Heart left ventricle (tissue), 16 donors: ENCODE measurements at regions not wholly inside any gene's neighbourhood (a gene's known extent, or its start where the extent isn't known, plus 50 kb on each side); places are given as distances from the start of the nearest gene placed in this dataset.

Experiments
- ATAC-seq, 4 donors: fragments of 200-7000 bp; cut with Tn5 transposase; one replicate each; pipeline ENCODE4 v1.9.1; 2020 to 2022; ENCODE audit warnings: moderate library complexity in 4 of 4, mild to moderate bottlenecking in 3 of 4, moderate number of reproducible peaks in 1 of 4
- DNase-seq, 5 donors: peaks; one replicate each; pipeline ENCODE4 v3.0.0-alpha.2; 2020
- H3K27ac ChIP-seq, 12 donors: fragments of 200-600 bp; sonication (generic) in 4 of 12; one replicate each; pipeline versions ENCODE4 v1.5.0 to v1.8.0; 2016 to 2022; ENCODE audit warnings: mild to moderate bottlenecking in 2 of 12
- H3K27me3 ChIP-seq, 9 donors: fragments of 200-600 bp; sonication (generic) in 2 of 9; one replicate each; pipeline versions ENCODE4 v1.5.1 to v1.8.0; 2016 to 2022; ENCODE audit warnings: mild to moderate bottlenecking in 3 of 9
- H3K36me3 ChIP-seq, 9 donors: fragments of 200-600 bp; sonication (generic) in 2 of 9; one replicate each; pipeline versions ENCODE4 v1.5.0 to v1.8.0; 2018 to 2022; ENCODE audit warnings: mild to moderate bottlenecking in 2 of 9
- H3K4me1 ChIP-seq, 12 donors: fragments of 200-600 bp; sonication (generic) in 4 of 12; one replicate each; pipeline versions ENCODE4 v1.5.0 to v1.8.0; 2016 to 2022; ENCODE audit warnings: mild to moderate bottlenecking in 3 of 12
- H3K4me3 ChIP-seq, 12 donors: fragments of 200-600 bp; sonication (generic) in 4 of 12; one replicate each; pipeline versions ENCODE4 v1.5.0 to v1.8.0; 2017 to 2022; ENCODE audit warnings: mild to moderate bottlenecking in 9 of 12, moderate library complexity in 4 of 12
- H3K9me3 ChIP-seq, 12 donors: fragments of 200-600 bp; sonication (generic) in 4 of 12; one replicate each; pipeline versions ENCODE4 v1.5.0 to v1.8.0; 2016 to 2022; ENCODE audit warnings: mild to moderate bottlenecking in 1 of 12
- CTCF ChIP-seq, 12 donors: fragments of 200-600 bp; sonication (generic) in 4 of 12; IDR thresholded peaks; one replicate each; pipeline versions ENCODE4 v1.5.0 to v1.8.0; 2018 to 2022; ENCODE audit warnings: antibody characterized with exemption in 12 of 12, mild to moderate bottlenecking in 5 of 12
- POLR2A ChIP-seq, 2 donors: fragments of 450-650 bp; IDR thresholded peaks; one replicate each; pipeline ENCODE4 v1.6.1; 2017; ENCODE audit warnings: antibody characterized with exemption in 2 of 2, mild to moderate bottlenecking in 2 of 2, moderate library complexity in 2 of 2
- WGBS, 4 donors: extraction: QIAGEN DNeasy Blood & Tissue Kit in 2 of 4; methylation state at CpG; one replicate each; pipeline versions ENCODE4 v1.1.5 to v1.1.7; 2013 to 2018; 5-methylcytosine and 5-hydroxymethylcytosine counted together
- intact Hi-C, 10 donors: fragments of 100-400 bp; cut with DNase I; formaldehyde crosslinking; loops; one replicate each; pipeline versions ENCODE4 v1.11.1 to v1.14.2; 2022
- donor health status: ischemic (EF 13 %, LVEDD 7.1; RV severe dilation, severe dysfunction).
- donor health status: healthy with polysubstance abuse.
- donor health status: DM: no; HTN: yes; CAD: no.
- donor health status: DM: no; HTN: no; CAD: no.
- donor health status: ischemic (EF 25% LVEDD 6.9; RV normal size, moderate dysfunction).
- donor health status: ischemic (EF 25% LVEDD 5.7; RV mildly dilated, moderate dysfunction).
- donor health status: healthy.
- donor health status: DM: yes; HTN: yes; CAD: no.
- donor health status: ischemic (EF 35%, LVEDD 5.7; RV mildly dilated, moderate dysfunction).
- donor health status: nonischemic (EF 11% LVEDD 7.7; RV severe dilation, severe dysfunction).
- donor health status: DM: yes; HTN: yes; CAD: no.
- donor health status: PGD.
- donor health status: ischemic (EF 29% LVEDD 5.4; RV normal size, mild dysfunction).
- donor health status: nonischemic (EF 23%, LVEDD 6.1; RV moderate dilation, normal function).

- 88 to 97% (median 92%) methylated on average over 2 of the region's 2 CpGs for WGBS, 4 donors
- H3K27me3 ChIP-seq: no peaks in the 10 kb centered on the region
- DNase-seq: no peak
- TF ChIP-seq CTCF (IDR thresholded peaks at IDR 0.05) (no peak), POLR2A (IDR thresholded peaks at IDR 0.05) (no peak)
- intact Hi-C loops: no loop called here
- no peak for ATAC-seq
- H3K4me1 ChIP-seq: peaks cover 0 to 5% (median 0%) of the 10 kb centered on the region in 12 donors
- H3K27ac ChIP-seq: no peak overlapping the region
- no peak overlapping the region for H3K4me3 ChIP-seq
- H3K36me3 ChIP-seq: no peaks in the 10 kb centered on the region
- no peaks in the 10 kb centered on the region for H3K9me3 ChIP-seq
These were observed 481.4 kb downstream of the COG6 start for GRCh38 chr13:40136896-40137295.

GRCh38 chr13:40137400-40137799, 481.9 kb downstream of the COG6 start:
- ATAC-seq (no peak), DNase-seq (no peak)
- 96 to 100% (median 97%) methylated on average over 4 to 6 of the region's 6 CpGs for WGBS, 4 donors
- Histone ChIP-seq H3K27me3 (no peaks in the 10 kb centered on the region), H3K4me1 (peaks cover 0 to 5% (median 0%) of the 10 kb centered on the region in 12 donors), H3K4me3 (no peak overlapping the region), H3K27ac (no peak overlapping the region), H3K36me3 (no peaks in the 10 kb centered on the region), H3K9me3 (no peaks in the 10 kb centered on the region)
- intact Hi-C loops: no loop called here
- TF ChIP-seq CTCF (IDR thresholded peaks at IDR 0.05) (no peak), POLR2A (IDR thresholded peaks at IDR 0.05) (no peak)

- DNase-seq (no peak), ATAC-seq (no peak)
- 63 to 71% (median 69%) methylated on average over 10 of the region's 10 CpGs for WGBS, 4 donors
- no peaks in the 10 kb centered on the region for H3K4me1 ChIP-seq
- no peak overlapping the region for H3K4me3 ChIP-seq
- H3K9me3 ChIP-seq: no peaks in the 10 kb centered on the region
- intact Hi-C loops: no loop called here
- H3K27ac ChIP-seq: no peak overlapping the region
- H3K27me3 ChIP-seq: no peaks in the 10 kb centered on the region
- H3K36me3 ChIP-seq: no peaks in the 10 kb centered on the region
- TF ChIP-seq POLR2A (IDR thresholded peaks at IDR 0.05) (no peak), CTCF (IDR thresholded peaks at IDR 0.05) (no peak)
These were observed 484.5 kb downstream of the COG6 start for GRCh38 chr13:40139896-40140520.

- no peaks in the 10 kb centered on the region for H3K9me3 ChIP-seq
- DNase-seq: no peak
- 80 to 82% (median 80%) methylated on average over 10 to 11 of the region's 11 CpGs for WGBS, 4 donors
- TF ChIP-seq CTCF (IDR thresholded peaks at IDR 0.05) (no peak), POLR2A (IDR thresholded peaks at IDR 0.05) (no peak)
- intact Hi-C loops: no loop called here
- H3K27me3 ChIP-seq: no peaks in the 10 kb centered on the region
- no peaks in the 10 kb centered on the region for H3K36me3 ChIP-seq
- H3K4me1 ChIP-seq: peaks cover 0 to 8% (median 0%) of the 10 kb centered on the region in 12 donors
- ATAC-seq: no peak
- H3K27ac ChIP-seq: no peak overlapping the region
- H3K4me3 ChIP-seq: no peak overlapping the region
These were observed 486.5 kb downstream of the COG6 start for GRCh38 chr13:40141859-40142555.
